Panc1 (cell line): ENCODE measurements at regions not wholly inside any gene's neighbourhood (a gene's known extent, or its start where the extent isn't known, plus 50 kb on each side); places are given as distances from the start of the nearest gene placed in this dataset.

Experiments
- ATAC-seq: fragments of 200-7000 bp; cut with Tn5 transposase; 2 replicates; pipeline ENCODE4 v1.9.1; 2020; ENCODE audit warnings: mild to moderate bottlenecking, moderate library complexity
- BruUV-seq: library from RNA; stranded (reverse); fragments of 400-500 nt; replicated peaks from 2 replicates; lab custom pipeline; 2021; lab: Mats Ljungman, UMichigan
- CTCF ChIA-PET: fragments of 300-600 bp; sonication (Branson Sonifier 250); formaldehyde crosslinking; loops from one replicate; lab custom pipeline; 2022; ENCODE audit warnings: antibody characterized with exemption; lab: Charles Lee
- POLR2A ChIA-PET: fragments of 300-600 bp; sonication (Branson Sonifier 250); formaldehyde crosslinking; loops from one replicate; lab custom pipeline; 2022; ENCODE audit warnings: antibody characterized with exemption; lab: Charles Lee
- DNase-seq: peaks from one replicate; pipeline ENCODE4 v3.0.0-alpha.2; 2010; ENCODE audit warnings: low read depth, low spot score
- H3K27ac ChIP-seq: 2 replicates; pipeline ENCODE4 v1.5.1; 2011; ENCODE audit warnings: mild to moderate bottlenecking, low read length, inconsistent platforms
- H3K27me3 ChIP-seq: fragments of 200-500 bp; sonication (Bioruptor generic); 2 replicates; pipeline ENCODE4 v1.6.0; 2014; ENCODE audit warnings: low read length, inconsistent platforms; ENCODE audit not compliant: control insufficient read depth, insufficient read depth
- H3K36me3 ChIP-seq: fragments of 200-500 bp; sonication (Bioruptor generic); 2 replicates; pipeline ENCODE4 v1.5.1; 2014; ENCODE audit warnings: inconsistent platforms, mild to moderate bottlenecking, low read length, moderate library complexity; ENCODE audit not compliant: control insufficient read depth, insufficient read depth
- H3K4me1 ChIP-seq: 2 replicates; pipeline ENCODE4 v1.5.1; 2011; ENCODE audit warnings: inconsistent platforms, mild to moderate bottlenecking, low read length, moderate library complexity; ENCODE audit not compliant: control insufficient read depth, insufficient read depth
- H3K4me3 ChIP-seq, 2 experiments: 2 replicates each; pipeline ENCODE4 v1.5.1; 2011 to 2012; ENCODE audit warnings: low read depth in 2 of 2, low read length in 2 of 2, mild to moderate bottlenecking in 2 of 2, inconsistent platforms in 1 of 2, moderate library complexity in 1 of 2
- H3K9me3 ChIP-seq: fragments of 200-500 bp; sonication (Bioruptor generic); 2 replicates; pipeline ENCODE4 v1.5.1; 2014; ENCODE audit warnings: low read depth, mild to moderate bottlenecking, inconsistent platforms, low read length, moderate library complexity; ENCODE audit not compliant: control insufficient read depth, insufficient read depth
- CTCF ChIP-seq: fragments of 450-650 bp; IDR thresholded peaks from 2 replicates; pipeline ENCODE4 v1.5.1; 2017; ENCODE audit warnings: mild to moderate bottlenecking
- POLR2AphosphoS5 ChIP-seq: IDR thresholded peaks from 2 replicates; pipeline ENCODE4 v1.6.1; 2012; ENCODE audit warnings: mild to moderate bottlenecking, low read depth, low read length, moderate library complexity
- REST ChIP-seq, 2 experiments: IDR thresholded peaks; 2 replicates each; pipeline ENCODE4 v1.6.1; 2011 to 2012; ENCODE audit warnings: low read depth in 2 of 2, control low read depth in 1 of 2, low read length in 1 of 2, mild to moderate bottlenecking in 1 of 2, moderate library complexity in 1 of 2; ENCODE audit not compliant: insufficient read depth in 1 of 2
- SIN3A ChIP-seq: IDR thresholded peaks from 2 replicates; pipeline ENCODE4 v1.6.1; 2012; ENCODE audit warnings: low read depth, mild to moderate bottlenecking, low read length, moderate library complexity, borderline replicate concordance; ENCODE audit not compliant: insufficient read depth
- TCF7L2 ChIP-seq: IDR thresholded peaks from 2 replicates; pipeline ENCODE4 v1.6.1; 2011; ENCODE audit warnings: mild to moderate bottlenecking, low read depth, low read length, inconsistent platforms
- in situ Hi-C: cut with HindIII; loops from 2 replicates; pipeline ENCODE4 v1.10.0; 2016; ENCODE audit warnings: low sequenced_read_pairs, low pct_unique_long_range_greater_than_20kb
- intact Hi-C: fragments of 100-400 bp; cut with micrococcal nuclease; formaldehyde crosslinking; loops from one replicate; pipeline ENCODE4 v1.10.0; 2022; ENCODE audit not compliant: unreplicated experiment

DNA sequence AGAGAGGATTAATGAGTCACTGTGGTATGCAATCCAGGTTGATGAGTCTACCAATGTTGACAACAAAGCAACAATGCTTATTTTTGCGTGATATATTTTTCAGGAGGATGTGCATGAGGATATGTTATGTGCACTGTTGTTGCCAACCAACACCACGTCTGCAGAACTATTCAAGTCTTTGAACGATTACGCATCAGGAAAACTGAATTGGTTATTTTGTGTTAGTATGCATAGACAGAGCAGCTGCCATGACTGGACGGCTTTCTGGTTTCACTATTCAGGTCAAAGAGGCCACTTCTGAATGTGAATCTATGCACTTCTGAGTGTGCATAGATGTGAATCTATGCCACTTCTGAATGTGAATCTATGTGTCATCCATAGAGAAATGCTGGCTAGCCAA is 134.0 kb upstream of the GRIK2 start:
- no peak for TF ChIP-seq TCF7L2
- no peak for TF ChIP-seq POLR2AphosphoS5
- no peak for TF ChIP-seq REST (IDR thresholded peaks at IDR 0.05; ENCODE audit: insufficient read depth in 1 of 2, low read depth in 2 of 2, low read length in 1 of 2)
- no peak for TF ChIP-seq CTCF
- TF ChIP-seq SIN3A: no peak
- Histone ChIP-seq H3K9me3 (peaks cover 7% of the 10 kb centered on the region; the same call in 1 of the 2 replicates), H3K27ac (no peak overlapping the region), H3K36me3 (no peaks in the 10 kb centered on the region), H3K27me3 (no peaks in the 10 kb centered on the region), H3K4me1 (no peaks in the 10 kb centered on the region), H3K4me3 (no peak overlapping the region)
- ChIA-PET POLR2A (no interaction called here), CTCF (no interaction called here)
- ATAC-seq: no peak
- intact Hi-C loops: no loop called here
- no peak for DNase-seq
- in situ Hi-C loops: no loop called here
- no TSS peak for BruUV-seq

DNA sequence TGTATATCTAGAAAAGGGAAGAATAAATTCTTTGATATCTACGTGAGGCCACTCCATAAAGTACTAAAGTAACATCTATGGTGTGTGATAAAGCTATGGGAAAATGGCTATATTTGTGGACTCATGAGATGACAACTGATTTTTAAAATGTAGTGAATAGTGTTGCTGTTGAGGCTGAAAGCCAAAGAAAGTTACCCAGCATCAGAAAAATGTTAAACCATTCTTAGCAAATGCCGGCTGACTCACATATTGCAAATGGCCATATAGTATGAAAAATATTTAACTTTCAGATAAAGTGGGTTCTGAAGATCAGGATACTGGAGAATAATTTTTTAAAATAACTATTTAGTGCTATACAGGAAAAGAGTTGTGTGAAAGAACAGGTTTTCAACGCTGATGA is 129.9 kb upstream of the GRIK2 start:
- ATAC-seq (no peak), DNase-seq (no peak)
- no peaks in the 10 kb centered on the region for H3K27me3 ChIP-seq
- BruUV-seq: no TSS peak
- TF ChIP-seq TCF7L2 (no peak), CTCF (no peak), SIN3A (no peak), POLR2AphosphoS5 (no peak), REST (IDR thresholded peaks at IDR 0.05; ENCODE audit: insufficient read depth in 1 of 2, low read depth in 2 of 2, low read length in 1 of 2) (no peak)
- H3K36me3 ChIP-seq: no peaks in the 10 kb centered on the region
- H3K27ac ChIP-seq: no peak overlapping the region
- intact Hi-C loops (no loop called here), in situ Hi-C loops (no loop called here)
- ChIA-PET POLR2A (no interaction called here), CTCF (no interaction called here)
- H3K4me3 ChIP-seq: no peak overlapping the region
- no peaks in the 10 kb centered on the region for H3K4me1 ChIP-seq
- no peaks in the 10 kb centered on the region for H3K9me3 ChIP-seq
